ENCODE measurements at regions not wholly inside any gene's neighbourhood (a gene's known extent, or its start where the extent isn't known, plus 50 kb on each side); places are given as distances from the start of the nearest gene placed in this dataset.

DNA sequence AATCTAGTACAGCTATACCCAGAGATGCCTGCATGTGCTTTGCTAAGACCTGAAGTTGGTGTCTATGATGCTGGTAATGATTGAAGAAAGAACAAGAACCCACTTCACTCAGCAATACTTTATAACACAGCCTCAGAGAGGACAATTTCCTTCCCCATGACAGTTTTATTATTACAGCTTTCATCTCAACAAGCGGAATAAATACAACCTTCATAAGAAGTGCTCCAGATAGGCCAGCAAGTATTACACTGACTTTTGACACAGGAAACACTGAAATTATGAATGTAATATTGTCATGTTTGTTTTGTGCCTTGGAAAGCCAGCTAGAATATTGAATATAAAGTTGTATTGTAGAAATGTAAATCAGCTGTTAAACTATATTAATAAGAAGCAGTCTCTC lies 557.4 kb upstream of the ARPP21 start:
- TF ChIP-seq, protein P1, sequence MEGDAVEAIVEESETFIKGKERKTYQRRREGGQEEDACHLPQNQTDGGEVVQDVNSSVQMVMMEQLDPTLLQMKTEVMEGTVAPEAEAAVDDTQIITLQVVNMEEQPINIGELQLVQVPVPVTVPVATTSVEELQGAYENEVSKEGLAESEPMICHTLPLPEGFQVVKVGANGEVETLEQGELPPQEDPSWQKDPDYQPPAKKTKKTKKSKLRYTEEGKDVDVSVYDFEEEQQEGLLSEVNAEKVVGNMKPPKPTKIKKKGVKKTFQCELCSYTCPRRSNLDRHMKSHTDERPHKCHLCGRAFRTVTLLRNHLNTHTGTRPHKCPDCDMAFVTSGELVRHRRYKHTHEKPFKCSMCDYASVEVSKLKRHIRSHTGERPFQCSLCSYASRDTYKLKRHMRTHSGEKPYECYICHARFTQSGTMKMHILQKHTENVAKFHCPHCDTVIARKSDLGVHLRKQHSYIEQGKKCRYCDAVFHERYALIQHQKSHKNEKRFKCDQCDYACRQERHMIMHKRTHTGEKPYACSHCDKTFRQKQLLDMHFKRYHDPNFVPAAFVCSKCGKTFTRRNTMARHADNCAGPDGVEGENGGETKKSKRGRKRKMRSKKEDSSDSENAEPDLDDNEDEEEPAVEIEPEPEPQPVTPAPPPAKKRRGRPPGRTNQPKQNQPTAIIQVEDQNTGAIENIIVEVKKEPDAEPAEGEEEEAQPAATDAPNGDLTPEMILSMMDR (IDR thresholded peaks at IDR 0.05; ENCODE audit: low read depth, low read length) = no peak
- TF ChIP-seq MAX (IDR thresholded peaks at IDR 0.05; ENCODE audit: low read depth, low read length) (no peak), POLR2A (IDR thresholded peaks at IDR 0.05; ENCODE audit: extremely low read depth, insufficient read length) (no peak)
